Thyroid gland (tissue), 4 donors: ENCODE measurements at regions not wholly inside any gene's neighbourhood (a gene's known extent, or its start where the extent isn't known, plus 50 kb on each side); places are given as distances from the start of the nearest gene placed in this dataset.

Experiments
- DNase-seq, 2 donors: peaks; one replicate each; pipeline ENCODE4 v3.0.0-alpha.2; 2019
- H3K27ac ChIP-seq, 3 donors: fragments of 200-600 bp; sonication (generic); 1 replicate in 2 of 3; 2 replicates in 1 of 3; pipeline ENCODE4 v1.5.1; 2016 to 2019; ENCODE audit warnings: mild to moderate bottlenecking in 1 of 3, moderate library complexity in 1 of 3
- H3K27me3 ChIP-seq: fragments of 200-600 bp; sonication (generic); one replicate; pipeline ENCODE4 v1.5.1; 2019
- H3K36me3 ChIP-seq, 2 donors: fragments of 200-600 bp; sonication (generic); one replicate each; pipeline ENCODE4 v1.5.1; 2016 to 2019
- H3K4me1 ChIP-seq, 2 donors: fragments of 200-600 bp; sonication (generic); one replicate each; pipeline ENCODE4 v1.5.1; 2017 to 2019
- H3K4me3 ChIP-seq, 3 donors: fragments of 200-600 bp; sonication (generic); replicated peaks in 1 of 3; 1 replicate in 2 of 3; 2 replicates in 1 of 3; pipeline ENCODE4 v1.5.1; 2016; ENCODE audit warnings: mild to moderate bottlenecking in 1 of 3
- H3K9me3 ChIP-seq: fragments of 200-600 bp; sonication (generic); one replicate; pipeline ENCODE4 v1.5.1; 2017
- POLR2A ChIP-seq, 2 donors: fragments of 450-650 bp; IDR thresholded peaks; one replicate each; pipeline ENCODE4 v1.6.1; 2017; ENCODE audit warnings: antibody characterized with exemption in 2 of 2, mild to moderate bottlenecking in 2 of 2, moderate library complexity in 1 of 2
- WGBS, 2 donors: methylation state at CpG; one replicate each; pipeline ENCODE4 v1.1.5; 2017; 5-methylcytosine and 5-hydroxymethylcytosine counted together
- intact Hi-C: fragments of 100-400 bp; cut with DNase I; formaldehyde crosslinking; loops from one replicate; pipeline ENCODE4 v1.15.1; 2023
- TF ChIP-seq, protein P1 (sequence below), 6 experiments: fragments of 200-600 bp in 3 of 6; fragments of 450-650 bp in 3 of 6; sonication (generic) in 3 of 6; IDR thresholded peaks; one replicate each; pipeline ENCODE4 v1.5.1; 2016 to 2019; ENCODE audit warnings: antibody characterized with exemption in 6 of 6, mild to moderate bottlenecking in 2 of 6, inconsistent platforms in 1 of 6, moderate library complexity in 1 of 6

DNA sequence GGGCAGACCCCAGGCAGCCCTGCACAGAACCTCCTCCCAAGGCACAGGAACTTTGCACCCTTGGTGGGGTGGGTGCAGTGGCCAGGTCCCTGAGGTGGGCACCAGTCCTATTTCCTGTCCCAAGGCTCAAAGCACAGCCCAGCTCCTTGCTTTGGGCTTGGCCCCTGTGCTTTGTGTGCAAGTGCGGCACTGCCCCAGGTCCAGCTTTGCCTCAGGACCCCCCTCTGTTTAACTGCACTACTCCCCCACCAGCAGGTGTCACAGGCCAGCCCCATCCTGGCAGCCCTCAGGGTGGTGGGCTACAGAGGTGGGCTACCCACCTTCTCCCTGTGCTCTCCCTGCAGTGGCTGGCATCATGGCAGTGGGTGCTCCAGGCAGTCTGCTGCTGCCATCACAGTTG, 2469.0 kb downstream of the PCDH7 start:
- no peaks in the 10 kb centered on the region for H3K9me3 ChIP-seq
- H3K27me3 ChIP-seq = no peaks in the 10 kb centered on the region
- DNase-seq = no peak
- H3K36me3 ChIP-seq = no peaks in the 10 kb centered on the region
- TF ChIP-seq, protein P1, sequence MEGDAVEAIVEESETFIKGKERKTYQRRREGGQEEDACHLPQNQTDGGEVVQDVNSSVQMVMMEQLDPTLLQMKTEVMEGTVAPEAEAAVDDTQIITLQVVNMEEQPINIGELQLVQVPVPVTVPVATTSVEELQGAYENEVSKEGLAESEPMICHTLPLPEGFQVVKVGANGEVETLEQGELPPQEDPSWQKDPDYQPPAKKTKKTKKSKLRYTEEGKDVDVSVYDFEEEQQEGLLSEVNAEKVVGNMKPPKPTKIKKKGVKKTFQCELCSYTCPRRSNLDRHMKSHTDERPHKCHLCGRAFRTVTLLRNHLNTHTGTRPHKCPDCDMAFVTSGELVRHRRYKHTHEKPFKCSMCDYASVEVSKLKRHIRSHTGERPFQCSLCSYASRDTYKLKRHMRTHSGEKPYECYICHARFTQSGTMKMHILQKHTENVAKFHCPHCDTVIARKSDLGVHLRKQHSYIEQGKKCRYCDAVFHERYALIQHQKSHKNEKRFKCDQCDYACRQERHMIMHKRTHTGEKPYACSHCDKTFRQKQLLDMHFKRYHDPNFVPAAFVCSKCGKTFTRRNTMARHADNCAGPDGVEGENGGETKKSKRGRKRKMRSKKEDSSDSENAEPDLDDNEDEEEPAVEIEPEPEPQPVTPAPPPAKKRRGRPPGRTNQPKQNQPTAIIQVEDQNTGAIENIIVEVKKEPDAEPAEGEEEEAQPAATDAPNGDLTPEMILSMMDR (IDR thresholded peaks at IDR 0.05) = no peak
- no peak for TF ChIP-seq POLR2A (IDR thresholded peaks at IDR 0.05)
- H3K27ac ChIP-seq = no peak overlapping the region
- intact Hi-C loops = no loop called here
- no peak overlapping the region for H3K4me3 ChIP-seq
- H3K4me1 ChIP-seq = no peaks in the 10 kb centered on the region
- WGBS, 2 donors = 89 to 100% methylated on average over 1 of the region's 1 CpG

DNA sequence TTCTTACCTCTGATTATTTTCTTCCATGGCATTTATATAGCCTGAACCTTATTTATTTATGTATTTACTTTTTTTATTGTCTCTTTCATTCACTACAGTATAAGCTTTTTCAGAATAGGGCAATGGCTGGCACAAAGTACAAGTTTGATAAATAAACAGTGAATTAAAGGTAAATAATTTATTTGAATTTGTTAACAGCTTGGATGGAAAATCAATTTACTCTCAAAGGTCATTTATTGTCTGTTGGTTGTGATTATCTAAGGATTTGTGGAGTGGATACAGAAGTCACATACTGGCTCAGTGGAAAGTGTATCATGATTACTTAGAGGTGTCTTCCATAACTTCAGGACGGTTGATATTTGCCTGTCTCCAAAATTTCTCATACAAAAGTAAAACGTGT, 2472.9 kb downstream of the PCDH7 start:
- H3K4me1 ChIP-seq = no peaks in the 10 kb centered on the region
- H3K9me3 ChIP-seq = no peaks in the 10 kb centered on the region
- H3K27ac ChIP-seq = no peak overlapping the region
- no peaks in the 10 kb centered on the region for H3K27me3 ChIP-seq
- no peak for TF ChIP-seq POLR2A (IDR thresholded peaks at IDR 0.05)
- TF ChIP-seq, protein P1 (IDR thresholded peaks at IDR 0.05) = no peak
- WGBS, 2 donors = 82 to 83% methylated on average over 2 of the region's 2 CpGs
- H3K36me3 ChIP-seq = no peaks in the 10 kb centered on the region
- intact Hi-C loops = no loop called here
- H3K4me3 ChIP-seq = no peak overlapping the region
- DNase-seq = no peak

DNA sequence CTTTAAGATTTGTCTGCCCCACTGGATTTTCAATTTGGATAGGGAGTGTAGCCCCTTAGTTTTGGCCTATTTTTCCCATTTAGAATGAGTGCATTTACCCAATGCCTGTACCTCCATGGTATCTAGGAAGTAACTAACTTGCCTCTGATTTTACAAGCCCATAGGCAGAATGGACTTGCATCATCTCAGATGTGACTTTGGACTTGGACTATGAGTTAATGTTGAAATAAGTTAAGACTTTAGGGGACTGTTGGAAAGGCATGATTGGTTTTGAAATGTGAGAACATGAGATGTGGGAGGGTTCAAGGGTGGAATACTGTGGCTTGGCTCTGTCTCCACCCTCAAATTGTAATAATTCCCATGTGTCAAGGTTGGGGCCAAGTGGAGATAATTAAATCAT, 2480.2 kb downstream of the PCDH7 start:
- Histone ChIP-seq H3K27me3 (no peaks in the 10 kb centered on the region), H3K27ac (no peak overlapping the region), H3K4me3 (no peak overlapping the region), H3K36me3 (no peaks in the 10 kb centered on the region), H3K9me3 (no peaks in the 10 kb centered on the region), H3K4me1 (no peaks in the 10 kb centered on the region)
- no peak for DNase-seq
- TF ChIP-seq, protein P1 (IDR thresholded peaks at IDR 0.05) = no peak
- TF ChIP-seq POLR2A (IDR thresholded peaks at IDR 0.05) = no peak
- intact Hi-C loops = no loop called here

DNA sequence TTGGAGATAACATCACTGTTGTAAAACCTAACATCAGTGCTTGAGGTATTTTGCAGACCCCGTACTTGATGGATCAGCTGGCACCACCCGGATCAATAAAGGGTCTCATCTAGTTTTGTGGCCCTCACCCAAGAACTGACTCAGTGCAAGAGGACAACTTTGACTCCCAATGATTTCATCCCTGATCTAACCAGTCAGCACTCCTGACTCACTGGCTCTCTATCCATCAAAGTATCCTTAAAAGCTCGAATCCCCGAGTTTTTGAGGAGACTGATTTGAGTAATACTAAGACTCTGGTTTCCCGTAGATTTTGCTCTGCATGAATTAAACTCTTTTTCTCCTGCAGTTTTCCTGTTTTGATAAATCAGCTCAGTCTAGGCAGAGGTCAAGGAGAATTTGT, 2498.1 kb downstream of the PCDH7 start:
- H3K4me1 ChIP-seq = no peaks in the 10 kb centered on the region
- WGBS, 2 donors = 75 to 82% methylated on average over 5 of the region's 5 CpGs

DNA sequence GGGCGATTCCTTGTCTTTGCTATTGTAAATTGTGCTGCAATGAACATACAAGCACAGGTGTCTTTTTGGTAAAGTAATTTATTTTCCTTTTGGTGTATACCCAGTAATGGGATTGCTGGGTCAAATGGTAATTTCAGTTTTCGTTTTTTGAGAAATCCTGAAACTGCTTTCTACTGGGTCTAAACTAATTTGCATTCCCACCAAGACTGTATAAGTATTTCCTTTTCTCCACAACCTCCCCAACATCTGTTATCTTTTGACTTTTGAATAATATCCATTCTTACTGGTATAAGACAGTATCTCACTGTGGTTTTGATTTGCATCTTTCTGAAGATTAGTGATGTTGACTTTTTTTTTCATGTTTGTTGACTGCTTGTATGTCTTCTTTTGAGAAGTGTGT, 2506.0 kb downstream of the PCDH7 start:
- no peaks in the 10 kb centered on the region for H3K36me3 ChIP-seq
- 85 to 87% methylated on average over 2 of the region's 2 CpGs for WGBS, 2 donors
- TF ChIP-seq, protein P1 (IDR thresholded peaks at IDR 0.05) = no peak
- TF ChIP-seq POLR2A (IDR thresholded peaks at IDR 0.05) = no peak

More for the DNA sequence above, 2498.1 kb downstream of the PCDH7 start:
- no peak overlapping the region for H3K4me3 ChIP-seq
- no peak for DNase-seq
- intact Hi-C loops = no loop called here
- no peak overlapping the region for H3K27ac ChIP-seq
- no peaks in the 10 kb centered on the region for H3K27me3 ChIP-seq
- H3K9me3 ChIP-seq = no peaks in the 10 kb centered on the region
- TF ChIP-seq, protein P1 (IDR thresholded peaks at IDR 0.05) = no peak
- TF ChIP-seq POLR2A (IDR thresholded peaks at IDR 0.05) = no peak
- no peaks in the 10 kb centered on the region for H3K36me3 ChIP-seq

More for the DNA sequence above, 2506.0 kb downstream of the PCDH7 start:
- Histone ChIP-seq H3K4me3 (no peak overlapping the region), H3K4me1 (no peaks in the 10 kb centered on the region), H3K27ac (no peak overlapping the region), H3K27me3 (no peaks in the 10 kb centered on the region), H3K9me3 (no peaks in the 10 kb centered on the region)
- intact Hi-C loops = no loop called here
- no peak for DNase-seq
